ENCODE measurements at regions not wholly inside any gene's neighbourhood (a gene's known extent, or its start where the extent isn't known, plus 50 kb on each side); places are given as distances from the start of the nearest gene placed in this dataset.

DNA sequence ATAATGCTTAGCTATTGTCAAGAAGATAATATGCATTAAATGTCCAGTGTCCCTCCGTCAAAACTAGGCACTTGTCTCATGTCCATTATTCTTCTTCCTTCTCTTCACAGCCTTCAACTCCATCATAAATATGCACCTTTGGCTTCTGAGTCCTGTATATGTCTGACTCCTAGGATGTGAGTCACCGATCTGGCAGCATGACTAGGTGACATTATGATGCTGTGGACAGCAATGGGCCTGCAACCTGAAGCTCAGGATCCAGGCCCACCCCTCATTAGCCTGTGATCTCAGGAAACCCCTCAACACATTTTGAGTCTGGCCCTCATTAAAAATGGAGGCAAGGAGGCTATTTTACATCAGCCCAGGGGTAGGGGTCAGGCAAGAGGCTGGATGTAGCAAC is 362.5 kb upstream of the ZMIZ1 start:
- Histone ChIP-seq H3K4me3 (replicated peaks in 1 of 2; ENCODE audit: low read depth in 1 of 2, low read length in 2 of 2) (no peak overlapping the region), H3K9ac (ENCODE audit: low read length) (no peak overlapping the region), H2AFZ (ENCODE audit: low read depth, low read length, poor library complexity, severe bottlenecking) (no peak overlapping the region), H4K20me1 (ENCODE audit: insufficient read depth) (no peaks in the 10 kb centered on the region), H3K79me2 (ENCODE audit: insufficient read depth, low read length) (no peaks in the 10 kb centered on the region), H3K4me1 (ENCODE audit: control insufficient read depth in 1 of 2, insufficient read depth in 2 of 2, low read length in 2 of 2) (peaks cover 0 to 10% of the 10 kb centered on the region in 2 experiments; a peak in 2 of 4 replicates), H3K4me2 (ENCODE audit: low read length) (peak overlapping the region; percentile 6; the same call in 1 of the 2 replicates), H3K9me3 (ENCODE audit: control insufficient read depth in 1 of 2, insufficient read depth in 1 of 2, low read depth in 1 of 2, low read length in 2 of 2) (no peaks in the 10 kb centered on the region), H3K9me2 (ENCODE audit: insufficient read depth) (no peaks in the 10 kb centered on the region), H3K27me3 (ENCODE audit: insufficient read depth, low read length) (no peaks in the 10 kb centered on the region; the same call in 1 of the 2 replicates), H3K27ac (ENCODE audit: low read depth, low read length) (no peak overlapping the region), H3K36me3 (ENCODE audit: control insufficient read depth in 1 of 2, insufficient read depth in 2 of 2, low read length in 2 of 2) (no peaks in the 10 kb centered on the region)
- POLR2A ChIA-PET = no interaction called here
- RAD21 ChIA-PET (ENCODE audit: low non-redundant PET in 1 of 2, low total read pairs in 2 of 2, uncharacterized antibody in 2 of 2, unreplicated experiment in 2 of 2) = no interaction called here
- intact Hi-C loops (cut with micrococcal nuclease) = loop anchor here (5.0 kb wide), 1 partner anchor 659 kb away; no protein-coding TSS in a partner anchor
- peak; percentile 70 for ATAC-seq
- BruUV-seq (replicated peaks) = no TSS peak
- CTCF ChIA-PET = interaction anchor here (1.2 kb wide), 1 partner anchor 49 kb away, joined by 3 read pairs; no protein-coding TSS in a partner anchor
- no peak for DNase-seq (ENCODE audit: low read depth, low spot score)
- TF ChIP-seq ELF1 (IDR thresholded peaks at IDR 0.05; ENCODE audit: borderline replicate concordance, low read depth) = no peak
- 0 out of 2 replicates have a peak, but pooled peaks have one; percentile 16 for TF ChIP-seq JUND (IDR thresholded peaks at IDR 0.05)

- DNase-seq (ENCODE audit: low read depth, low spot score) (no peak), ATAC-seq (no peak)
- TF ChIP-seq SRF (IDR thresholded peaks at IDR 0.05; ENCODE audit: low read depth) (no peak), REST (IDR thresholded peaks at IDR 0.05; ENCODE audit: low read depth) (no peak), SIN3A (IDR thresholded peaks at IDR 0.05; ENCODE audit: low read depth) (no peak), POLR2A (IDR thresholded peaks at IDR 0.05; ENCODE audit: borderline replicate concordance, extremely low read depth, insufficient read depth, insufficient read length) (no peak), ZBTB33 (IDR thresholded peaks at IDR 0.05; ENCODE audit: extremely low read depth, insufficient replicate concordance, low read length) (no peak), ZNF274 (IDR thresholded peaks at IDR 0.05; ENCODE audit: low read depth, low read length) (no peak), ZFX (IDR thresholded peaks at IDR 0.05) (no peak), RAD21 (IDR thresholded peaks at IDR 0.05; ENCODE audit: low read depth) (no peak), FOSL1 (IDR thresholded peaks at IDR 0.05; ENCODE audit: low read depth) (no peak), TCF7L2 (IDR thresholded peaks at IDR 0.05; ENCODE audit: borderline replicate concordance, extremely low read depth, insufficient read depth, insufficient read length) (no peak), JUND (IDR thresholded peaks at IDR 0.05) (no peak)
- Histone ChIP-seq H3K4me1 (ENCODE audit: control insufficient read depth in 1 of 2, insufficient read depth in 2 of 2, low read length in 2 of 2) (peaks cover 0 to 10% of the 10 kb centered on the region in 2 experiments; a peak in 2 of 4 replicates), H3K79me2 (ENCODE audit: insufficient read depth, low read length) (no peaks in the 10 kb centered on the region), H2AFZ (ENCODE audit: low read depth, low read length, poor library complexity, severe bottlenecking) (no peak overlapping the region), H4K20me1 (ENCODE audit: insufficient read depth) (no peaks in the 10 kb centered on the region), H3K27ac (ENCODE audit: low read depth, low read length) (no peak overlapping the region), H3K9ac (ENCODE audit: low read length) (no peak overlapping the region), H3K9me3 (ENCODE audit: control insufficient read depth in 1 of 2, insufficient read depth in 1 of 2, low read depth in 1 of 2, low read length in 2 of 2) (no peaks in the 10 kb centered on the region), H3K27me3 (ENCODE audit: insufficient read depth, low read length) (no peaks in the 10 kb centered on the region; the same call in 1 of the 2 replicates), H3K4me3 (replicated peaks in 1 of 2; ENCODE audit: low read depth in 1 of 2, low read length in 2 of 2) (no peak overlapping the region), H3K4me2 (ENCODE audit: low read length) (0 out of 2 replicates have a peak overlapping the region, but pooled peaks have one; percentile 6), H3K9me2 (ENCODE audit: insufficient read depth) (no peaks in the 10 kb centered on the region), H3K36me3 (ENCODE audit: control insufficient read depth in 1 of 2, insufficient read depth in 2 of 2, low read length in 2 of 2) (no peaks in the 10 kb centered on the region)
- CTCF ChIA-PET = interaction anchor here (1.2 kb wide), 1 partner anchor 49 kb away, joined by 3 read pairs; no protein-coding TSS in a partner anchor
- intact Hi-C loops (cut with micrococcal nuclease) = loop anchor here (5.0 kb wide), 1 partner anchor 660 kb away; no protein-coding TSS in a partner anchor
- POLR2A ChIA-PET = no interaction called here
- RAD21 ChIA-PET (ENCODE audit: low non-redundant PET in 1 of 2, low total read pairs in 2 of 2, uncharacterized antibody in 2 of 2, unreplicated experiment in 2 of 2) = no interaction called here
- BruUV-seq (replicated peaks) = no TSS peak
These were observed 361.8 kb upstream of the ZMIZ1 start for GRCh38 chr10:78706726-78707540.

Data from HCT116 (cell line).